H1 (cell line): ENCODE measurements at regions not wholly inside any gene's neighbourhood (a gene's known extent, or its start where the extent isn't known, plus 50 kb on each side); places are given as distances from the start of the nearest gene placed in this dataset.

Experiments used
- CTCF ChIA-PET: fragments of 300-600 bp; sonication (Branson Sonifier 250); formaldehyde crosslinking; loops from one replicate; lab custom pipeline; 2021; ENCODE audit not compliant: partially characterized antibody; lab: Charles Lee
- POLR2A ChIA-PET: fragments of 300-600 bp; sonication (Branson Sonifier 250); formaldehyde crosslinking; loops from one replicate; lab custom pipeline; 2021; ENCODE audit warnings: inconsistent platforms; ENCODE audit not compliant: partially characterized antibody; lab: Charles Lee
- DNase-seq, 2 experiments: peaks; one replicate each; pipeline versions ENCODE4 v3.0.0 to v3.0.0-alpha.2; 2010 to 2022; ENCODE audit warnings: low spot score in 2 of 2, low read depth in 1 of 2, mixed read lengths in 1 of 2
- FAIRE-seq: peaks from 2 replicates; lab custom pipeline; 2011; peaks lifted over from hg19 to GRCh38; lab: Jason Lieb, UNC
- H2AFZ ChIP-seq: 2 replicates; pipeline ENCODE4 v1.8.1; 2012; ENCODE audit warnings: low read length, inconsistent platforms
- H2AK5ac ChIP-seq: 2 replicates; pipeline ENCODE4 v1.6.1; 2013; ENCODE audit warnings: low read depth, low read length
- H2BK120ac ChIP-seq: replicated peaks from 2 replicates; pipeline ENCODE3; 2013; ENCODE audit warnings: low read depth, low read length, inconsistent platforms
- H2BK12ac ChIP-seq: 2 replicates; pipeline ENCODE4 v1.6.1; 2013; ENCODE audit warnings: low read depth, low read length
- H2BK15ac ChIP-seq: 2 replicates; pipeline ENCODE4 v1.6.1; 2013; ENCODE audit warnings: low read length
- H2BK20ac ChIP-seq: 2 replicates; pipeline ENCODE4 v1.6.1; 2013; ENCODE audit warnings: low read length
- H2BK5ac ChIP-seq: 2 replicates; pipeline ENCODE4 v1.6.1; 2013; ENCODE audit warnings: low read depth, low read length
- H3K14ac ChIP-seq: 2 replicates; pipeline ENCODE4 v1.6.1; 2013; ENCODE audit warnings: inconsistent platforms; ENCODE audit not compliant: insufficient read length
- H3K18ac ChIP-seq: 2 replicates; pipeline ENCODE4 v1.6.1; 2013; ENCODE audit warnings: low read length; ENCODE audit errors: extremely low read depth
- H3K23ac ChIP-seq: 2 replicates; pipeline ENCODE4 v1.6.1; 2013; ENCODE audit warnings: inconsistent platforms; ENCODE audit not compliant: insufficient read length
- H3K23me2 ChIP-seq: 2 replicates; pipeline ENCODE4 v1.6.1; 2013; ENCODE audit warnings: low read depth, low read length
- H3K27ac ChIP-seq: 2 replicates; pipeline ENCODE4 v1.6.1; 2011; ENCODE audit warnings: low read depth, low read length, inconsistent platforms
- H3K27me3 ChIP-seq, 4 experiments: replicated peaks in 1 of 4; 1 replicate in 1 of 4; 2 replicates in 3 of 4; pipeline versions ENCODE4 v1.6.1 to v1.8.1; 2011 to 2013; ENCODE audit warnings: low read length in 3 of 4, mild to moderate bottlenecking in 3 of 4, inconsistent platforms in 2 of 4, mixed read lengths in 2 of 4, moderate library complexity in 1 of 4; ENCODE audit not compliant: control insufficient read depth in 3 of 4, insufficient read depth in 3 of 4; ENCODE audit errors: extremely low read depth in 1 of 4
- H3K36me3 ChIP-seq, 4 experiments: 2 replicates each; pipeline versions ENCODE4 v1.6.1 to v1.8.1; 2011 to 2013; ENCODE audit warnings: mild to moderate bottlenecking in 4 of 4, low read length in 3 of 4, moderate library complexity in 2 of 4, control low read depth in 1 of 4, inconsistent platforms in 1 of 4; ENCODE audit not compliant: insufficient read depth in 4 of 4, control insufficient read depth in 2 of 4
- H3K4ac ChIP-seq: replicated peaks from 2 replicates; pipeline ENCODE3; 2013; ENCODE audit warnings: low read length, low read depth, mixed read lengths, inconsistent platforms; ENCODE audit not compliant: insufficient read length
- H3K4me1 ChIP-seq, 4 experiments: replicated peaks in 1 of 4; 1 replicate in 1 of 4; 2 replicates in 3 of 4; pipeline versions ENCODE4 v1.6.1 to v1.8.1; 2011 to 2013; ENCODE audit warnings: low read length in 3 of 4, inconsistent platforms in 2 of 4, mixed read lengths in 1 of 4; ENCODE audit not compliant: insufficient read depth in 4 of 4, control insufficient read depth in 3 of 4
- H3K4me2 ChIP-seq, 2 experiments: 2 replicates each; pipeline versions ENCODE4 v1.6.1 to v1.8.1; 2011 to 2013; ENCODE audit warnings: low read depth in 2 of 2, low read length in 2 of 2, control low read depth in 1 of 2, inconsistent platforms in 1 of 2, mild to moderate bottlenecking in 1 of 2; ENCODE audit not compliant: insufficient read depth in 1 of 2
- H3K4me3 ChIP-seq, 4 experiments: fragments of 200-600, 300-600 bp in 1 of 4; sonication (generic), shearing (Covaris generic), sonication (Bioruptor Twin) in 1 of 4; 2 replicates each; pipeline versions ENCODE4 v1.5.1 to v1.8.1; 2011 to 2016; ENCODE audit warnings: low read length in 4 of 4, low read depth in 3 of 4, control low read depth in 2 of 4, inconsistent platforms in 2 of 4, mild to moderate bottlenecking in 2 of 4, mixed read lengths in 1 of 4, moderate library complexity in 1 of 4; ENCODE audit not compliant: insufficient read depth in 2 of 4; ENCODE audit errors: extremely low read depth in 1 of 4
- H3K56ac ChIP-seq: replicated peaks from 2 replicates; pipeline ENCODE3; 2013; ENCODE audit warnings: low read depth, mild to moderate bottlenecking, mixed read lengths, low read length, inconsistent platforms; ENCODE audit not compliant: insufficient read length
- H3K79me1 ChIP-seq: 2 replicates; pipeline ENCODE4 v1.6.1; 2013; ENCODE audit warnings: low read depth, low read length, control low read depth
- H3K79me2 ChIP-seq, 2 experiments: 2 replicates each; pipeline versions ENCODE4 v1.6.1 to v1.8.1; 2012 to 2013; ENCODE audit warnings: low read length in 2 of 2, mild to moderate bottlenecking in 2 of 2, inconsistent platforms in 1 of 2; ENCODE audit not compliant: insufficient read depth in 2 of 2, control insufficient read depth in 1 of 2
- H3K9ac ChIP-seq, 4 experiments: replicated peaks in 1 of 4; 1 replicate in 1 of 4; 2 replicates in 3 of 4; pipeline versions ENCODE4 v1.6.1 to v1.8.1; 2011 to 2013; ENCODE audit warnings: low read depth in 3 of 4, low read length in 3 of 4, control low read depth in 2 of 4, mild to moderate bottlenecking in 2 of 4, moderate library complexity in 2 of 4, inconsistent platforms in 1 of 4; ENCODE audit errors: extremely low read depth in 1 of 4
- H3K9me3 ChIP-seq, 2 experiments: 2 replicates each; pipeline versions ENCODE4 v1.6.1 to v1.8.1; 2012 to 2013; ENCODE audit warnings: mild to moderate bottlenecking in 2 of 2, moderate library complexity in 2 of 2, control low read depth in 1 of 2, inconsistent platforms in 1 of 2, low read depth in 1 of 2, low read length in 1 of 2, mixed read lengths in 1 of 2; ENCODE audit not compliant: insufficient read depth in 2 of 2
- H4K20me1 ChIP-seq, 2 experiments: replicated peaks in 1 of 2; 2 replicates each; pipeline versions ENCODE3 to v1.8.1; 2011 to 2013; ENCODE audit warnings: inconsistent platforms in 2 of 2, low read length in 2 of 2, mild to moderate bottlenecking in 1 of 2; ENCODE audit not compliant: insufficient read depth in 2 of 2, control insufficient read depth in 1 of 2
- H4K5ac ChIP-seq: 2 replicates; pipeline ENCODE4 v1.6.1; 2013; ENCODE audit warnings: low read length, low read depth, mixed read lengths, inconsistent platforms; ENCODE audit not compliant: insufficient read length
- H4K8ac ChIP-seq: 2 replicates; pipeline ENCODE4 v1.8.0; 2013; ENCODE audit warnings: mild to moderate bottlenecking, moderate library complexity, low read length, inconsistent platforms; ENCODE audit not compliant: insufficient read depth; ENCODE audit errors: extremely low read depth
- H4K91ac ChIP-seq: replicated peaks from 2 replicates; pipeline ENCODE3; 2013; ENCODE audit warnings: low read length, mixed read lengths, inconsistent platforms; ENCODE audit not compliant: insufficient read length
- BACH1 ChIP-seq: IDR thresholded peaks from 2 replicates; pipeline ENCODE4 v1.6.1; 2012; ENCODE audit warnings: low read length, improper control_type of control experiment
- CBX5 ChIP-seq: fragments of 300-800, 300-1000 bp; sonication (generic); IDR thresholded peaks from 2 replicates; pipeline ENCODE4 v1.7.1; 2016; ENCODE audit warnings: antibody characterized with exemption, low read length, low read depth
- CBX8 ChIP-seq: fragments of 300-800, 300-1000 bp; sonication (generic); IDR thresholded peaks from 2 replicates; pipeline ENCODE4 v1.7.1; 2016; ENCODE audit warnings: low read depth, low read length, borderline replicate concordance
- CEBPB ChIP-seq: IDR thresholded peaks from 2 replicates; pipeline ENCODE4 v1.6.1; 2012; ENCODE audit warnings: low read depth, low read length
- CHD2 ChIP-seq: IDR thresholded peaks from 2 replicates; pipeline ENCODE4 v1.6.1; 2012; ENCODE audit warnings: low read length, improper control_type of control experiment
- FOSL1 ChIP-seq: IDR thresholded peaks from 2 replicates; pipeline ENCODE4 v1.6.1; 2011; ENCODE audit warnings: mild to moderate bottlenecking, low read depth, low read length, moderate library complexity; ENCODE audit not compliant: insufficient read depth
- JUN ChIP-seq: IDR thresholded peaks from 2 replicates; pipeline ENCODE4 v1.6.1; 2011; ENCODE audit warnings: low read depth, mild to moderate bottlenecking, improper control_type of control experiment, low read length
- SAP30 ChIP-seq: fragments of 300-600 bp; sonication (generic); IDR thresholded peaks from 2 replicates; pipeline ENCODE4 v1.7.1; 2012; ENCODE audit warnings: low read length, moderate library complexity, mild to moderate bottlenecking, inconsistent platforms; ENCODE audit not compliant: insufficient read depth, insufficient replicate concordance
- TAF1 ChIP-seq: IDR thresholded peaks from 2 replicates; pipeline ENCODE4 v1.6.1; 2011; ENCODE audit warnings: mild to moderate bottlenecking, low read depth, low read length
- WGBS, 2 experiments: shearing (Covaris generic) in 1 of 2; methylation state at CpG; one replicate each; pipeline versions ENCODE4 v1.1.6 to v1.1.7; 2013 to 2015; ENCODE audit warnings: low lambda C conversion rate in 2 of 2, mixed read lengths in 2 of 2, inconsistent platforms in 1 of 2, low coverage in 1 of 2, missing lambda C conversion rate in 1 of 2; ENCODE audit not compliant: insufficient replicate concordance in 2 of 2, insufficient coverage in 1 of 2, insufficient read length in 1 of 2; ENCODE audit errors: extremely low coverage in 1 of 2, missing lambda C conversion rate in 1 of 2; 5-methylcytosine and 5-hydroxymethylcytosine counted together

DNA sequence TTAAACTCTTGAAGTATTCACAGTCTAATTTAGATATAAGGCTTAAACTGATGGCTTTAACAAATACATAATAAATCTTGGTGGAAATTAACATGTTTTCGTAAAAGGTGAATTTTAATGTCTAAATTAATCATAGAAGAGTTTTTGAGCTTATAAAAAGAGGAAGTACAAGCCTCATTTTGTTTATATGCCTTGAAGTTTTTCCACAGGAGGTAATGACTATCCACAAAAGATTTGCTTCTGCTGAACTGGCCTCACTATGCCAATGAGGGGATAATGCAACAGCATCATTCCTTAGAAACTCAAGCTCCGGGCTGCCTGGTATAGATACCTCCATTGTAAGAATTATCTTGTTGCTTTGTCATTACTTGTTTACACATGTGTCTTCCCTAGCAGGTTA, 175.6 kb downstream of the DUSP6 start:
- Histone ChIP-seq H3K9ac (no peak overlapping the region), H3K56ac (no peak overlapping the region), H4K20me1 (no peaks in the 10 kb centered on the region), H3K4ac (no peak overlapping the region), H3K4me1 (no peaks in the 10 kb centered on the region), H3K4me2 (no peak overlapping the region), H2BK120ac (no peak overlapping the region), H2BK20ac (no peak overlapping the region), H2BK12ac (no peak overlapping the region), H3K23me2 (no peaks in the 10 kb centered on the region), H2BK5ac (no peak overlapping the region), H2AK5ac (no peak overlapping the region), H3K18ac (no peak overlapping the region), H3K4me3 (no peak overlapping the region), H3K36me3 (no peaks in the 10 kb centered on the region), H4K91ac (no peak overlapping the region), H3K9me3 (no peaks in the 10 kb centered on the region), H2BK15ac (no peak overlapping the region), H3K14ac (no peak overlapping the region), H3K27ac (no peak overlapping the region), H3K79me1 (no peaks in the 10 kb centered on the region), H3K23ac (no peak overlapping the region), H3K79me2 (no peaks in the 10 kb centered on the region), H4K8ac (no peak overlapping the region), H2AFZ (no peak overlapping the region), H4K5ac (no peak overlapping the region), H3K27me3 (no peaks in the 10 kb centered on the region)
- 86% methylated on average over 2 of the region's 2 CpGs; no CpG with 5 or more reads in 1 of the 2 experiments for WGBS, 2 experiments
- CTCF ChIA-PET: interaction anchor here (0.7 to 1.5 kb wide), 2 partner anchors 18 to 157 kb away, joined by 3 to 5 read pairs; no protein-coding TSS in a partner anchor
- POLR2A ChIA-PET: interaction anchor here (0.7 kb wide), 1 partner anchor 97 kb away, joined by 3 read pairs; no protein-coding TSS in a partner anchor
- FAIRE-seq: no peak
- no peak for DNase-seq
- TF ChIP-seq CBX5 (no peak), BACH1 (no peak), CBX8 (no peak), SAP30 (no peak), TAF1 (no peak), FOSL1 (no peak), JUN (no peak), CEBPB (no peak), CHD2 (no peak)
